C4-2B (cell line): ENCODE measurements at regions not wholly inside any gene's neighbourhood (a gene's known extent, or its start where the extent isn't known, plus 50 kb on each side); places are given as distances from the start of the nearest gene placed in this dataset.

Experiments
- CTCF ChIP-seq: fragments of 450-650 bp; conservative IDR thresholded peaks from 2 replicates; pipeline ENCODE4 v1.5.1; 2017; ENCODE audit warnings: mild to moderate bottlenecking
- ZFX ChIP-seq: fragments of 450-650 bp; IDR thresholded peaks from 2 replicates; pipeline ENCODE4 v1.6.1; 2017

GRCh38 chr4:9599266-9599665 is 155.1 kb downstream of the DEFB131A start:
- TF ChIP-seq CTCF (no peak), ZFX (no peak)
